ENCODE measurements at regions not wholly inside any gene's neighbourhood (a gene's known extent, or its start where the extent isn't known, plus 50 kb on each side); places are given as distances from the start of the nearest gene placed in this dataset.

- no peak for FAIRE-seq
- H3K9me3 ChIP-seq (replicated peaks; ENCODE audit: control insufficient read depth, insufficient read depth, low read length), result no peaks in the 10 kb centered on the region
- dilution Hi-C loops (cut with MboI; ENCODE audit: extremely low pct_ligation_motif_present, low sequenced_read_pairs) (no loop called here), intact Hi-C loops (cut with micrococcal nuclease) (no loop called here)
- no peak overlapping the region for H3K4me3 ChIP-seq (replicated peaks in 1 of 3; ENCODE audit: insufficient read depth in 1 of 3, low read depth in 1 of 3, low read length in 3 of 3)
- TF ChIP-seq CTCF (IDR thresholded peaks at IDR 0.05; ENCODE audit: extremely low read depth in 1 of 2, insufficient read depth in 1 of 2, low read depth in 1 of 2, low read length in 2 of 2) (no peak), POLR2AphosphoS5 (IDR thresholded peaks at IDR 0.05; ENCODE audit: insufficient read depth, low read depth, low read length) (no peak), MYC (IDR thresholded peaks at IDR 0.05; ENCODE audit: low read depth, low read length) (no peak), EZH2 (IDR thresholded peaks at IDR 0.05; ENCODE audit: borderline replicate concordance, low read depth, low read length, severe bottlenecking) (no peak), POLR2A (IDR thresholded peaks at IDR 0.05; ENCODE audit: low read depth, low read length) (no peak), FOS (IDR thresholded peaks at IDR 0.05; ENCODE audit: borderline replicate concordance, insufficient read depth, low read length) (no peak), JUN (IDR thresholded peaks at IDR 0.05; ENCODE audit: borderline replicate concordance, insufficient read depth, insufficient read length, low read depth) (no peak), MAX (IDR thresholded peaks at IDR 0.05; ENCODE audit: insufficient read depth, insufficient read length) (no peak), GATA2 (IDR thresholded peaks at IDR 0.05; ENCODE audit: insufficient read depth, insufficient read length, low read depth, low read length) (no peak)
- H4K20me1 ChIP-seq (replicated peaks; ENCODE audit: control insufficient read depth, extremely low read depth, insufficient read depth, low read length), result no peaks in the 10 kb centered on the region
- ChIA-PET CTCF (interaction anchor here (1.2 kb wide), 1 partner anchor 839 kb away, joined by 10 read pairs; the partner anchor contains the start of gene CCDC85A), POLR2A (no interaction called here)
- no peaks in the 10 kb centered on the region for H3K36me3 ChIP-seq (ENCODE audit: control insufficient read depth in 2 of 2, extremely low read depth in 1 of 2, insufficient read depth in 2 of 2, low read length in 2 of 2)
- H3K79me2 ChIP-seq (ENCODE audit: control insufficient read depth, insufficient read depth, low read length), result no peaks in the 10 kb centered on the region
- BruUV-seq (replicated peaks), result no TSS peak
- H3K9ac ChIP-seq (replicated peaks; ENCODE audit: extremely low read depth, insufficient read depth, low read length), result no peak overlapping the region
- H3K4me2 ChIP-seq (ENCODE audit: insufficient read depth, low read length), result no peak overlapping the region
- H3K4me1 ChIP-seq (ENCODE audit: control insufficient read depth, extremely low read depth, insufficient read depth, low read length), result no peaks in the 10 kb centered on the region
- H3K27ac ChIP-seq (ENCODE audit: insufficient read depth, low read depth, low read length), result no peak overlapping the region
- no peaks in the 10 kb centered on the region for H3K9me1 ChIP-seq (replicated peaks; ENCODE audit: control insufficient read depth, extremely low read depth, insufficient read depth, low read length)
- no peak overlapping the region for H2AFZ ChIP-seq (ENCODE audit: low read depth, low read length)
- H3K27me3 ChIP-seq (ENCODE audit: control insufficient read depth in 2 of 2, insufficient read depth in 2 of 2, low read length in 2 of 2), result no peaks in the 10 kb centered on the region
- DNase-seq (ENCODE audit: low read depth, low spot score), result no peak
Observed at GRCh38 chr2:57022496-57022895, 838.7 kb downstream of the CCDC85A start.

Data from endothelial cell of umbilical vein (primary cell).